ENCODE measurements at regions not wholly inside any gene's neighbourhood (a gene's known extent, or its start where the extent isn't known, plus 50 kb on each side); places are given as distances from the start of the nearest gene placed in this dataset.

DNA sequence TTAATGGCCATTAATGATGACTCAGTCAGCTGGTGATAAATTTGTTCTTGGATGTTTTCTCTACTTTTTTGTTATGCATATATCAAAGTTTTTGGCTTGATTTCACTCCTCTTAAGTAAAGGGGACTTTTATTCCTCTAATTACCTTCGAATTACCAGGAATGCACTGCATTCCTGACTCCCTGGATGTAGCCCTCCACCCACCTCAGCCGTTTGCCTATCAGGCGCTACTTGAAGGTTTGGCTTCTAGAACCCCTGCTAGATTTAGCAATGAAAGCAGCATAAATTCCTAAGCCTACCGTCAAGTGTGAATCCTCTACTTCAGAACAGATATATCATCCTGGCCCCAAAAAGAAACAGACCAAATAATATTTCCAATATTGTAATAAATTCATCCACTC lies 387.8 kb upstream of the ADGRL2 start:
- no peak overlapping the region for H3K27ac ChIP-seq (ENCODE audit: low read depth, low read length, poor library complexity, severe bottlenecking)
- TF ChIP-seq EZH2 (IDR thresholded peaks at IDR 0.05; ENCODE audit: borderline replicate concordance, low read depth, low read length, poor library complexity, severe bottlenecking): no peak
- TF ChIP-seq, protein P1, sequence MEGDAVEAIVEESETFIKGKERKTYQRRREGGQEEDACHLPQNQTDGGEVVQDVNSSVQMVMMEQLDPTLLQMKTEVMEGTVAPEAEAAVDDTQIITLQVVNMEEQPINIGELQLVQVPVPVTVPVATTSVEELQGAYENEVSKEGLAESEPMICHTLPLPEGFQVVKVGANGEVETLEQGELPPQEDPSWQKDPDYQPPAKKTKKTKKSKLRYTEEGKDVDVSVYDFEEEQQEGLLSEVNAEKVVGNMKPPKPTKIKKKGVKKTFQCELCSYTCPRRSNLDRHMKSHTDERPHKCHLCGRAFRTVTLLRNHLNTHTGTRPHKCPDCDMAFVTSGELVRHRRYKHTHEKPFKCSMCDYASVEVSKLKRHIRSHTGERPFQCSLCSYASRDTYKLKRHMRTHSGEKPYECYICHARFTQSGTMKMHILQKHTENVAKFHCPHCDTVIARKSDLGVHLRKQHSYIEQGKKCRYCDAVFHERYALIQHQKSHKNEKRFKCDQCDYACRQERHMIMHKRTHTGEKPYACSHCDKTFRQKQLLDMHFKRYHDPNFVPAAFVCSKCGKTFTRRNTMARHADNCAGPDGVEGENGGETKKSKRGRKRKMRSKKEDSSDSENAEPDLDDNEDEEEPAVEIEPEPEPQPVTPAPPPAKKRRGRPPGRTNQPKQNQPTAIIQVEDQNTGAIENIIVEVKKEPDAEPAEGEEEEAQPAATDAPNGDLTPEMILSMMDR (conservative IDR thresholded peaks at IDR 0.05; ENCODE audit: low read depth, low read length): no peak
- DNase-seq (ENCODE audit: low spot score): no peak
- H3K4me1 ChIP-seq (ENCODE audit: insufficient read depth, low read length, poor library complexity, severe bottlenecking): no peaks in the 10 kb centered on the region
- no peaks in the 10 kb centered on the region for H3K36me3 ChIP-seq (ENCODE audit: insufficient read depth, low read length, poor library complexity, severe bottlenecking)
- CTCF ChIA-PET: no interaction called here
- intact Hi-C loops (cut with micrococcal nuclease; ENCODE audit: unreplicated experiment): loop anchor here (10.0 kb wide), 1 partner anchor 342 kb away; no protein-coding TSS in a partner anchor
- no peaks in the 10 kb centered on the region for H3K9me3 ChIP-seq (ENCODE audit: low read depth, low read length, poor library complexity, severe bottlenecking)
- POLR2A ChIA-PET (ENCODE audit: low non-redundant PET): no interaction called here
- H3K27me3 ChIP-seq (replicated peaks; ENCODE audit: insufficient read depth, low read depth, low read length, poor library complexity): no peaks in the 10 kb centered on the region
- BruUV-seq (replicated peaks): no TSS peak
- no peak overlapping the region for H3K4me3 ChIP-seq (ENCODE audit: low read depth, low read length, poor library complexity, severe bottlenecking)

DNA sequence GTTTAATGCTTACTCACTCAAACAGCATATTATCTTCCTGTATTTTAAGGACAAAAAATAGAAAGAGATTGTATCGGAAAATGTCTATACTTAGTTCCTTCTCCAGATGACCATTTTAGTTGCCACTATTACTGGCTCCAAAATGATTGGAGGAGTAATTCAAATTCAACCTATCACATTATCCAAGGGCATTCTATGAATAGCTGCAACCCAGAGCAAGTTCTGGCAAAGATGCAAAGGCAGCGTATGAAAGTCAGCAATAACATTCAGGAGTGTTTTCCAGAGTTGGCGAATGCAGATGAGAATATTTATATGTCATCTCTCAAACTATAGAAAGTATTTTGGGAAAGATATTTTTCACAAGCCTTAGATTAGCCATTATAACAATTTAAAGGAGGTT lies 389.8 kb upstream of the ADGRL2 start:
- H3K4me1 ChIP-seq (ENCODE audit: insufficient read depth, low read length, poor library complexity, severe bottlenecking): no peaks in the 10 kb centered on the region
- H3K27me3 ChIP-seq (replicated peaks; ENCODE audit: insufficient read depth, low read depth, low read length, poor library complexity): no peaks in the 10 kb centered on the region
- BruUV-seq (replicated peaks): no TSS peak
- no peak for DNase-seq (ENCODE audit: low spot score)
- no peak overlapping the region for H3K27ac ChIP-seq (ENCODE audit: low read depth, low read length, poor library complexity, severe bottlenecking)
- CTCF ChIA-PET: no interaction called here
- no peaks in the 10 kb centered on the region for H3K9me3 ChIP-seq (ENCODE audit: low read depth, low read length, poor library complexity, severe bottlenecking)
- no peak overlapping the region for H3K4me3 ChIP-seq (ENCODE audit: low read depth, low read length, poor library complexity, severe bottlenecking)
- intact Hi-C loops (cut with micrococcal nuclease; ENCODE audit: unreplicated experiment): loop anchor here (10.0 kb wide), 1 partner anchor 344 kb away; no protein-coding TSS in a partner anchor
- TF ChIP-seq EZH2 (IDR thresholded peaks at IDR 0.05; ENCODE audit: borderline replicate concordance, low read depth, low read length, poor library complexity, severe bottlenecking): no peak
- TF ChIP-seq, protein P1 (conservative IDR thresholded peaks at IDR 0.05; ENCODE audit: low read depth, low read length): no peak
- POLR2A ChIA-PET (ENCODE audit: low non-redundant PET): no interaction called here
- no peaks in the 10 kb centered on the region for H3K36me3 ChIP-seq (ENCODE audit: insufficient read depth, low read length, poor library complexity, severe bottlenecking)

- intact Hi-C loops (cut with micrococcal nuclease; ENCODE audit: unreplicated experiment): loop anchor here (10.0 kb wide), 1 partner anchor 344 kb away; no protein-coding TSS in a partner anchor
- POLR2A ChIA-PET (ENCODE audit: low non-redundant PET): no interaction called here
- H3K27ac ChIP-seq (ENCODE audit: low read depth, low read length, poor library complexity, severe bottlenecking): no peak overlapping the region
Observed at GRCh38 chr1:81410351-81410750, 390.4 kb upstream of the ADGRL2 start.

More at GRCh38 chr1:81410351-81410750, 390.4 kb upstream of the ADGRL2 start:
- no peaks in the 10 kb centered on the region for H3K9me3 ChIP-seq (ENCODE audit: low read depth, low read length, poor library complexity, severe bottlenecking)
- no peak overlapping the region for H3K4me3 ChIP-seq (ENCODE audit: low read depth, low read length, poor library complexity, severe bottlenecking)
- CTCF ChIA-PET: no interaction called here
- DNase-seq (ENCODE audit: low spot score): no peak
- no peaks in the 10 kb centered on the region for H3K36me3 ChIP-seq (ENCODE audit: insufficient read depth, low read length, poor library complexity, severe bottlenecking)
- no TSS peak for BruUV-seq (replicated peaks)
- TF ChIP-seq, protein P1 (conservative IDR thresholded peaks at IDR 0.05; ENCODE audit: low read depth, low read length): no peak
- no peak for TF ChIP-seq EZH2 (IDR thresholded peaks at IDR 0.05; ENCODE audit: borderline replicate concordance, low read depth, low read length, poor library complexity, severe bottlenecking)
- H3K4me1 ChIP-seq (ENCODE audit: insufficient read depth, low read length, poor library complexity, severe bottlenecking): no peaks in the 10 kb centered on the region
- no peaks in the 10 kb centered on the region for H3K27me3 ChIP-seq (replicated peaks; ENCODE audit: insufficient read depth, low read depth, low read length, poor library complexity)

Measured in A673 (cell line).